ENCODE measurements at regions not wholly inside any gene's neighbourhood (a gene's known extent, or its start where the extent isn't known, plus 50 kb on each side); places are given as distances from the start of the nearest gene placed in this dataset.

DNA sequence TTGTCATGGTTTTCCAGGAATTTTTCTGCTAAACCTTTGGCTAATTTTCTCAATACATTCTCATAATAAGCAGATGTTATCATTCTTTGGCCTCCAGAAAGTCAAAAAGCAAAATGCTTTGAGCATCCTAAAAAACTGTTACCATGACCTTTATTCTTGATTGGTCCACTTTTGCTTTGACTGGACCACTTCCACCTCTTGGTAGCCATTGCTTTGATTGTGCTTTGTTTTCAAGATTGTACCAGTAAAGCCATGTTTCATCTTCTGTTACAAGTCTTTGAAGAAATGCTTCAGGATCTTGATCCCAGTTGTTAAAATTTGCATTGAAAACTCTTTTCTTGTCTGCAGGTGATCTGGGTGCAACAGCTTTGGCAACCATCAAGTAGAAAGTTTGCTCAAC lies 180.1 kb downstream of the DUSP6 start:
- TF ChIP-seq EP300 (IDR thresholded peaks at IDR 0.05) (no peak), POLR2A (IDR thresholded peaks at IDR 0.05) (no peak), POLR2AphosphoS5 (IDR thresholded peaks at IDR 0.05) (no peak)
- TF ChIP-seq, protein P1, sequence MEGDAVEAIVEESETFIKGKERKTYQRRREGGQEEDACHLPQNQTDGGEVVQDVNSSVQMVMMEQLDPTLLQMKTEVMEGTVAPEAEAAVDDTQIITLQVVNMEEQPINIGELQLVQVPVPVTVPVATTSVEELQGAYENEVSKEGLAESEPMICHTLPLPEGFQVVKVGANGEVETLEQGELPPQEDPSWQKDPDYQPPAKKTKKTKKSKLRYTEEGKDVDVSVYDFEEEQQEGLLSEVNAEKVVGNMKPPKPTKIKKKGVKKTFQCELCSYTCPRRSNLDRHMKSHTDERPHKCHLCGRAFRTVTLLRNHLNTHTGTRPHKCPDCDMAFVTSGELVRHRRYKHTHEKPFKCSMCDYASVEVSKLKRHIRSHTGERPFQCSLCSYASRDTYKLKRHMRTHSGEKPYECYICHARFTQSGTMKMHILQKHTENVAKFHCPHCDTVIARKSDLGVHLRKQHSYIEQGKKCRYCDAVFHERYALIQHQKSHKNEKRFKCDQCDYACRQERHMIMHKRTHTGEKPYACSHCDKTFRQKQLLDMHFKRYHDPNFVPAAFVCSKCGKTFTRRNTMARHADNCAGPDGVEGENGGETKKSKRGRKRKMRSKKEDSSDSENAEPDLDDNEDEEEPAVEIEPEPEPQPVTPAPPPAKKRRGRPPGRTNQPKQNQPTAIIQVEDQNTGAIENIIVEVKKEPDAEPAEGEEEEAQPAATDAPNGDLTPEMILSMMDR (IDR thresholded peaks at IDR 0.05): no peak

All from gastroesophageal sphincter (tissue), 3 donors.